GM21619 (cell line): ENCODE measurements at regions not wholly inside any gene's neighbourhood (a gene's known extent, or its start where the extent isn't known, plus 50 kb on each side); places are given as distances from the start of the nearest gene placed in this dataset.

ENCODE experiments used
- ATAC-seq: cut with Tn5 transposase; IDR thresholded peaks from one replicate; pipeline ENCODE4 v1.9.1; 2021; ENCODE audit not compliant: unreplicated experiment

GRCh38 chr4:22901631-22902030, 208.9 kb downstream of the GBA3 start:
- no peak for ATAC-seq

GRCh38 chr4:22900876-22901275, 208.1 kb downstream of the GBA3 start:
- no peak for ATAC-seq

- peak; percentile 54 for ATAC-seq
These were observed 204.9 kb downstream of the GBA3 start for GRCh38 chr4:22897520-22898108.

GRCh38 chr4:22895482-22895881, 202.7 kb downstream of the GBA3 start:
- no peak for ATAC-seq

GRCh38 chr4:22884157-22884556, 191.4 kb downstream of the GBA3 start:
- ATAC-seq, result no peak

- no peak for ATAC-seq
These were observed 188.7 kb downstream of the GBA3 start for GRCh38 chr4:22881411-22881810.

GRCh38 chr4:22877486-22878052, 184.8 kb downstream of the GBA3 start:
- ATAC-seq, result no peak

GRCh38 chr4:22876270-22876669, 183.5 kb downstream of the GBA3 start:
- no peak for ATAC-seq

- no peak for ATAC-seq
These were observed 183.0 kb downstream of the GBA3 start for GRCh38 chr4:22875587-22876257.

- no peak for ATAC-seq
These were observed 181.7 kb downstream of the GBA3 start for GRCh38 chr4:22874334-22874912.

GRCh38 chr4:22873899-22874298, 181.2 kb downstream of the GBA3 start:
- ATAC-seq, result no peak

- ATAC-seq, result no peak
These were observed 178.2 kb downstream of the GBA3 start for GRCh38 chr4:22870847-22871449.

- no peak for ATAC-seq
These were observed 176.5 kb downstream of the GBA3 start for GRCh38 chr4:22869235-22869634.
